Glutamatergic neuron (in vitro differentiated cells): ENCODE measurements at regions not wholly inside any gene's neighbourhood (a gene's known extent, or its start where the extent isn't known, plus 50 kb on each side); places are given as distances from the start of the nearest gene placed in this dataset.

Source experiments
- DNase-seq: peaks from one replicate; pipeline ENCODE4 v3.0.0; 2022
- H3K27ac Mint-ChIP-seq: one replicate; pipeline ENCODE4 v1.8.0; 2020; ENCODE audit warnings: mild to moderate bottlenecking, mixed read lengths, inconsistent platforms; ENCODE audit not compliant: unreplicated experiment
- H3K27me3 Mint-ChIP-seq: one replicate; pipeline ENCODE4 v1.8.0; 2020; ENCODE audit warnings: mild to moderate bottlenecking, moderate library complexity, mixed read lengths, inconsistent platforms; ENCODE audit not compliant: unreplicated experiment
- H3K36me3 Mint-ChIP-seq: one replicate; pipeline ENCODE4 v1.8.0; 2020; ENCODE audit warnings: mild to moderate bottlenecking, mixed read lengths, inconsistent platforms; ENCODE audit not compliant: unreplicated experiment
- H3K4me1 Mint-ChIP-seq: one replicate; pipeline ENCODE4 v1.8.0; 2020; ENCODE audit warnings: mild to moderate bottlenecking, low read depth, mixed read lengths, inconsistent platforms; ENCODE audit not compliant: unreplicated experiment
- H3K4me3 Mint-ChIP-seq: one replicate; pipeline ENCODE4 v1.8.0; 2020; ENCODE audit warnings: mild to moderate bottlenecking, mixed read lengths, inconsistent platforms; ENCODE audit not compliant: unreplicated experiment
- H3K9me3 Mint-ChIP-seq: one replicate; pipeline ENCODE4 v1.8.0; 2020; ENCODE audit warnings: mild to moderate bottlenecking, moderate library complexity, mixed read lengths, inconsistent platforms; ENCODE audit not compliant: unreplicated experiment
- CTCF ChIP-seq: fragments of 200-600 bp; sonication (generic); IDR thresholded peaks from one replicate; pipeline ENCODE4 v1.5.0; 2021; ENCODE audit not compliant: partially characterized antibody, unreplicated experiment

- DNase-seq: no peak
These were observed 473.7 kb upstream of the FLRT2 start for GRCh38 chr14:85056267-85056666.

GRCh38 chr14:85057221-85057620 is 472.7 kb upstream of the FLRT2 start:
- no peaks in the 10 kb centered on the region for H3K4me1 Mint-ChIP-seq
- H3K9me3 Mint-ChIP-seq: peaks cover 5% of the 10 kb centered on the region
- DNase-seq: no peak
- no peak overlapping the region for H3K4me3 Mint-ChIP-seq
- no peak for TF ChIP-seq CTCF
- peaks cover 3% of the 10 kb centered on the region for H3K27me3 Mint-ChIP-seq
- H3K27ac Mint-ChIP-seq: no peak overlapping the region
- H3K36me3 Mint-ChIP-seq: peaks cover 19% of the 10 kb centered on the region

More at GRCh38 chr14:85056267-85056666, 473.7 kb upstream of the FLRT2 start:
- no peak overlapping the region for H3K27ac Mint-ChIP-seq
- no peak for TF ChIP-seq CTCF
- H3K27me3 Mint-ChIP-seq: peaks cover 3% of the 10 kb centered on the region
- H3K9me3 Mint-ChIP-seq: peaks cover 5% of the 10 kb centered on the region
- no peaks in the 10 kb centered on the region for H3K4me1 Mint-ChIP-seq
- peaks cover 19% of the 10 kb centered on the region for H3K36me3 Mint-ChIP-seq
- no peak overlapping the region for H3K4me3 Mint-ChIP-seq

- peaks cover 15% of the 10 kb centered on the region for H3K36me3 Mint-ChIP-seq
- no peak overlapping the region for H3K4me3 Mint-ChIP-seq
- H3K27me3 Mint-ChIP-seq: peaks cover 3% of the 10 kb centered on the region
- DNase-seq: no peak
- no peaks in the 10 kb centered on the region for H3K4me1 Mint-ChIP-seq
- no peak overlapping the region for H3K27ac Mint-ChIP-seq
- H3K9me3 Mint-ChIP-seq: peaks cover 5% of the 10 kb centered on the region
- TF ChIP-seq CTCF: no peak
These were observed 471.8 kb upstream of the FLRT2 start for GRCh38 chr14:85058150-85058549.

GRCh38 chr14:85060121-85060520 is 469.8 kb upstream of the FLRT2 start:
- no peaks in the 10 kb centered on the region for H3K4me1 Mint-ChIP-seq
- no peak overlapping the region for H3K27ac Mint-ChIP-seq
- DNase-seq: no peak
- no peak overlapping the region for H3K4me3 Mint-ChIP-seq
- H3K9me3 Mint-ChIP-seq: peaks cover 2% of the 10 kb centered on the region
- H3K27me3 Mint-ChIP-seq: peaks cover 3% of the 10 kb centered on the region
- H3K36me3 Mint-ChIP-seq: peaks cover 5% of the 10 kb centered on the region
- no peak for TF ChIP-seq CTCF

GRCh38 chr14:85061256-85061655 is 468.7 kb upstream of the FLRT2 start:
- no peaks in the 10 kb centered on the region for H3K9me3 Mint-ChIP-seq
- H3K4me3 Mint-ChIP-seq: no peak overlapping the region
- TF ChIP-seq CTCF: no peak
- H3K27me3 Mint-ChIP-seq: no peaks in the 10 kb centered on the region
- peaks cover 5% of the 10 kb centered on the region for H3K36me3 Mint-ChIP-seq
- H3K27ac Mint-ChIP-seq: no peak overlapping the region
- DNase-seq: no peak
- no peaks in the 10 kb centered on the region for H3K4me1 Mint-ChIP-seq
